ENCODE measurements at regions not wholly inside any gene's neighbourhood (a gene's known extent, or its start where the extent isn't known, plus 50 kb on each side); places are given as distances from the start of the nearest gene placed in this dataset.

- H3K27me3 ChIP-seq = peaks cover 0 to 5% (median 0%) of the 10 kb centered on the region in 4 donors
- no peaks in the 10 kb centered on the region for H3K4me1 ChIP-seq
- DNase-seq (no peak), ATAC-seq (no peak), FAIRE-seq (no peak)
- H3K27ac ChIP-seq = no peak overlapping the region
- intact Hi-C loops (cut with DNase I) = no loop called here
- H3K4me3 ChIP-seq = no peak overlapping the region
- H3K9me3 ChIP-seq = no peaks in the 10 kb centered on the region
- no peak for TF ChIP-seq CTCF (IDR thresholded peaks at IDR 0.05)
- H3K36me3 ChIP-seq = no peaks in the 10 kb centered on the region
- WGBS, 2 donors = 74 to 78% methylated on average over 3 of the region's 3 CpGs
These were observed 967.8 kb upstream of the RBFOX1 start for GRCh38 chr16:6364846-6365245.

GRCh38 chr16:6363896-6364607 lies 968.6 kb upstream of the RBFOX1 start:
- H3K4me3 ChIP-seq = no peak overlapping the region
- WGBS, 2 donors = 50 to 54% methylated on average over 6 of the region's 6 CpGs
- no peaks in the 10 kb centered on the region for H3K4me1 ChIP-seq
- FAIRE-seq = no peak
- no peak for DNase-seq
- H3K27me3 ChIP-seq = peaks cover 0 to 5% (median 0%) of the 10 kb centered on the region in 4 donors
- no peaks in the 10 kb centered on the region for H3K9me3 ChIP-seq
- ATAC-seq = no peak
- H3K27ac ChIP-seq = no peak overlapping the region
- TF ChIP-seq CTCF (IDR thresholded peaks at IDR 0.05) = no peak
- intact Hi-C loops (cut with DNase I) = no loop called here
- no peaks in the 10 kb centered on the region for H3K36me3 ChIP-seq

GRCh38 chr16:6363396-6363795 lies 969.2 kb upstream of the RBFOX1 start:
- DNase-seq (no peak), FAIRE-seq (no peak), ATAC-seq (no peak)
- 51 to 64% methylated on average over 11 of the region's 11 CpGs for WGBS, 2 donors
- no peak overlapping the region for H3K4me3 ChIP-seq
- intact Hi-C loops (cut with DNase I) = no loop called here
- H3K9me3 ChIP-seq = no peaks in the 10 kb centered on the region
- no peaks in the 10 kb centered on the region for H3K4me1 ChIP-seq
- no peak overlapping the region for H3K27ac ChIP-seq
- peaks cover 0 to 5% (median 0%) of the 10 kb centered on the region in 4 donors for H3K27me3 ChIP-seq
- TF ChIP-seq CTCF (IDR thresholded peaks at IDR 0.05) = no peak
- H3K36me3 ChIP-seq = no peaks in the 10 kb centered on the region

- no peak for FAIRE-seq
- no peak for DNase-seq
- peaks cover 0 to 5% (median 0%) of the 10 kb centered on the region in 4 donors for H3K27me3 ChIP-seq
- 33 to 41% methylated on average over 5 of the region's 5 CpGs for WGBS, 2 donors
- no peaks in the 10 kb centered on the region for H3K4me1 ChIP-seq
- H3K9me3 ChIP-seq = no peaks in the 10 kb centered on the region
- no peak for ATAC-seq
- intact Hi-C loops (cut with DNase I) = no loop called here
- no peak for TF ChIP-seq CTCF (IDR thresholded peaks at IDR 0.05)
- no peak overlapping the region for H3K4me3 ChIP-seq
- no peaks in the 10 kb centered on the region for H3K36me3 ChIP-seq
- H3K27ac ChIP-seq = no peak overlapping the region
These were observed 970.3 kb upstream of the RBFOX1 start for GRCh38 chr16:6362321-6362720.

GRCh38 chr16:6360641-6361040 lies 972.0 kb upstream of the RBFOX1 start:
- TF ChIP-seq CTCF (IDR thresholded peaks at IDR 0.05) = no peak
- Histone ChIP-seq H3K4me3 (no peak overlapping the region), H3K27me3 (peaks cover 0 to 5% (median 0%) of the 10 kb centered on the region in 4 donors), H3K27ac (no peak overlapping the region), H3K9me3 (no peaks in the 10 kb centered on the region), H3K4me1 (no peaks in the 10 kb centered on the region), H3K36me3 (no peaks in the 10 kb centered on the region)
- WGBS, 2 donors = 70 to 77% methylated on average over 7 of the region's 7 CpGs
- ATAC-seq = no peak
- FAIRE-seq = no peak
- DNase-seq = no peak
- intact Hi-C loops (cut with DNase I) = no loop called here
